RWPE2 (cell line): ENCODE measurements at regions not wholly inside any gene's neighbourhood (a gene's known extent, or its start where the extent isn't known, plus 50 kb on each side); places are given as distances from the start of the nearest gene placed in this dataset.

ENCODE experiments used
- ATAC-seq: fragments of 200-7000 bp; cut with Tn5 transposase; 3 replicates; pipeline ENCODE4 v1.9.1; 2021; ENCODE audit warnings: low read depth
- DNase-seq: peaks from one replicate; pipeline ENCODE4 v3.0.0-alpha.2; 2020; ENCODE audit warnings: low spot score
- H3K27ac ChIP-seq: fragments of 450-650 bp; 2 replicates; pipeline ENCODE4 v1.5.1; 2017; ENCODE audit warnings: mild to moderate bottlenecking; ENCODE audit not compliant: poor library complexity, severe bottlenecking
- H3K27me3 ChIP-seq: fragments of 250-450 bp; sonication (Bioruptor Pico); 2 replicates; pipeline ENCODE4 v1.5.1; 2021; ENCODE audit warnings: mild to moderate bottlenecking, moderate library complexity; ENCODE audit not compliant: insufficient read depth, poor library complexity, severe bottlenecking
- H3K36me3 ChIP-seq: fragments of 250-450 bp; sonication (Bioruptor Pico); 2 replicates; pipeline ENCODE4 v1.5.1; 2020; ENCODE audit warnings: low read depth, mild to moderate bottlenecking, moderate library complexity
- H3K4me1 ChIP-seq: fragments of 250-450 bp; sonication (Bioruptor Pico); 2 replicates; pipeline ENCODE4 v1.5.1; 2021; ENCODE audit warnings: mild to moderate bottlenecking, moderate library complexity; ENCODE audit not compliant: insufficient read depth, poor library complexity, severe bottlenecking
- H3K4me3 ChIP-seq: fragments of 250-450 bp; sonication (Bioruptor Pico); 2 replicates; pipeline ENCODE4 v1.5.1; 2021; ENCODE audit warnings: mild to moderate bottlenecking, moderate library complexity; ENCODE audit not compliant: severe bottlenecking
- H3K9me3 ChIP-seq: fragments of 250-450 bp; sonication (Bioruptor Pico); 2 replicates; pipeline ENCODE4 v1.5.1; 2021; ENCODE audit warnings: mild to moderate bottlenecking, moderate library complexity; ENCODE audit not compliant: severe bottlenecking
- CTCF ChIP-seq: fragments of 450-650 bp; IDR thresholded peaks from one replicate; pipeline ENCODE4 v1.5.1; 2017; ENCODE audit warnings: mild to moderate bottlenecking, moderate library complexity; ENCODE audit not compliant: poor library complexity, severe bottlenecking

GRCh38 chr4:153997516-153997915 lies 208.6 kb upstream of the SFRP2 start:
- Histone ChIP-seq H3K27ac (no peak overlapping the region), H3K4me1 (no peaks in the 10 kb centered on the region), H3K4me3 (no peak overlapping the region), H3K27me3 (no peaks in the 10 kb centered on the region), H3K9me3 (no peaks in the 10 kb centered on the region), H3K36me3 (no peaks in the 10 kb centered on the region)
- no peak for DNase-seq
- no peak for TF ChIP-seq CTCF
- ATAC-seq, result no peak

GRCh38 chr4:153989505-153989904 lies 200.6 kb upstream of the SFRP2 start:
- no peaks in the 10 kb centered on the region for H3K27me3 ChIP-seq
- H3K27ac ChIP-seq, result no peak overlapping the region
- no peaks in the 10 kb centered on the region for H3K36me3 ChIP-seq
- ATAC-seq (no peak), DNase-seq (no peak)
- H3K4me1 ChIP-seq, result peaks cover 10% of the 10 kb centered on the region
- no peaks in the 10 kb centered on the region for H3K9me3 ChIP-seq
- TF ChIP-seq CTCF, result no peak
- H3K4me3 ChIP-seq, result no peak overlapping the region

- H3K4me1 ChIP-seq, result peaks cover 10% of the 10 kb centered on the region
- no peak for TF ChIP-seq CTCF
- H3K27me3 ChIP-seq, result no peaks in the 10 kb centered on the region
- DNase-seq (no peak), ATAC-seq (no peak)
- H3K27ac ChIP-seq, result no peak overlapping the region
- H3K9me3 ChIP-seq, result no peaks in the 10 kb centered on the region
- no peaks in the 10 kb centered on the region for H3K36me3 ChIP-seq
- no peak overlapping the region for H3K4me3 ChIP-seq
Measured at GRCh38 chr4:153988492-153989363, 199.8 kb upstream of the SFRP2 start.

- peak; percentile 89 for ATAC-seq
- H3K9me3 ChIP-seq, result no peaks in the 10 kb centered on the region
- H3K4me3 ChIP-seq, result no peak overlapping the region
- peak overlapping the region; percentile 45 for H3K27ac ChIP-seq
- no peaks in the 10 kb centered on the region for H3K36me3 ChIP-seq
- peaks cover 10% of the 10 kb centered on the region for H3K4me1 ChIP-seq
- no peak for TF ChIP-seq CTCF
- DNase-seq, result no peak
- H3K27me3 ChIP-seq, result no peaks in the 10 kb centered on the region
Measured at GRCh38 chr4:153987291-153987690, 198.4 kb upstream of the SFRP2 start.

- no peaks in the 10 kb centered on the region for H3K36me3 ChIP-seq
- no peak for TF ChIP-seq CTCF
- no peak overlapping the region for H3K27ac ChIP-seq
- H3K4me1 ChIP-seq, result no peaks in the 10 kb centered on the region
- H3K27me3 ChIP-seq, result no peaks in the 10 kb centered on the region
- no peak overlapping the region for H3K4me3 ChIP-seq
- ATAC-seq (no peak), DNase-seq (no peak)
- H3K9me3 ChIP-seq, result peaks cover 3% of the 10 kb centered on the region
Measured at GRCh38 chr4:153976954-153977353, 188.1 kb upstream of the SFRP2 start.
